ENCODE measurements at regions not wholly inside any gene's neighbourhood (a gene's known extent, or its start where the extent isn't known, plus 50 kb on each side); places are given as distances from the start of the nearest gene placed in this dataset.

GRCh38 chr17:51402899-51403298 is 142.6 kb downstream of the UTP18 start:
- no peak for TF ChIP-seq CTCF (conservative IDR thresholded peaks at IDR 0.05)
- TF ChIP-seq EZH2 (IDR thresholded peaks at IDR 0.05; ENCODE audit: low read depth), result no peak
